IMR-90 (cell line): ENCODE measurements at regions not wholly inside any gene's neighbourhood (a gene's known extent, or its start where the extent isn't known, plus 50 kb on each side); places are given as distances from the start of the nearest gene placed in this dataset.

Experiments used
- POLR2A ChIP-seq: IDR thresholded peaks from 2 replicates; pipeline ENCODE4 v1.6.1; 2012; ENCODE audit warnings: mild to moderate bottlenecking, low read depth, low read length
- RAD21 ChIP-seq: IDR thresholded peaks from 2 replicates; pipeline ENCODE4 v1.6.1; 2012; ENCODE audit warnings: low read length, improper control_type of control experiment
- RFX5 ChIP-seq: IDR thresholded peaks from 2 replicates; pipeline ENCODE4 v1.8.0; 2012; ENCODE audit warnings: low read depth, mild to moderate bottlenecking, low read length, moderate library complexity
- TF ChIP-seq, protein P1 (sequence below): conservative IDR thresholded peaks from 2 replicates; pipeline ENCODE4 v1.5.1; 2012; ENCODE audit warnings: mild to moderate bottlenecking, low read depth, low read length, improper control_type of control experiment
- TF ChIP-seq, protein P2 (sequence below): fragments of 150-350 bp; IDR thresholded peaks from 2 replicates; pipeline ENCODE4 v1.6.1; 2017; ENCODE audit warnings: mild to moderate bottlenecking, antibody characterized with exemption, low read length, low read depth

DNA sequence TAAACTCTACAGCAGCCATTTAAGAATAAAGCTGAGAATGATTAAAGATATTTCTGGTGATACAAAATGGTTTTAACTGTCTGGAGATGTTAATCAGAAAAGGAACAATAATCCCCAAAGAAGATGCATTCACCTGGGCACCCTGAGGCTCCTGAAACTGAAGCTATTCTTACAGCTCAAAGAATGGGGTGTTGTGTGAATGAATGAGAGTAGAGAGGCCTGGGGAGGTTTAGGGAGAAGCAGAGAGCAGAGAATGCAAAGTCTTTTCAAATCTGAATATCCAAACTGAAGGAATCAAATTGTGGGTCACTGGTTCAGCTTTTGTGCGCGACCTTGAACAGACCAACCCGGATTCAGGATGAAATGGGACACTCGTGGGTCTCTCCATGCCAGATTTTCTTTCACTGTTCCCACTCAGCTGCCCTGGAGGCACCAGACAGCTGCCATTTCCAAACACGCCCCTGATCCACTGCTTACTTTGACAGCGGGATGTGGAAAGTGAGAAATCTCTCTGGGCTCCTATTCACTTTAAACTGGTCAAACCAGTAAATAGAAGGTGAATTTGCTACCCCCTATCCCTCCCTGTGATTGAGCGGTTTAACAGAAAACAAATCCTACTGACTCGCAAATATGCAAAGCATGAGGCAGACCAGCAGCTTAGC lies 485.5 kb upstream of the THBS1 start:
- TF ChIP-seq POLR2A (no peak), RFX5 (no peak), RAD21 (no peak)
- TF ChIP-seq, protein P1, sequence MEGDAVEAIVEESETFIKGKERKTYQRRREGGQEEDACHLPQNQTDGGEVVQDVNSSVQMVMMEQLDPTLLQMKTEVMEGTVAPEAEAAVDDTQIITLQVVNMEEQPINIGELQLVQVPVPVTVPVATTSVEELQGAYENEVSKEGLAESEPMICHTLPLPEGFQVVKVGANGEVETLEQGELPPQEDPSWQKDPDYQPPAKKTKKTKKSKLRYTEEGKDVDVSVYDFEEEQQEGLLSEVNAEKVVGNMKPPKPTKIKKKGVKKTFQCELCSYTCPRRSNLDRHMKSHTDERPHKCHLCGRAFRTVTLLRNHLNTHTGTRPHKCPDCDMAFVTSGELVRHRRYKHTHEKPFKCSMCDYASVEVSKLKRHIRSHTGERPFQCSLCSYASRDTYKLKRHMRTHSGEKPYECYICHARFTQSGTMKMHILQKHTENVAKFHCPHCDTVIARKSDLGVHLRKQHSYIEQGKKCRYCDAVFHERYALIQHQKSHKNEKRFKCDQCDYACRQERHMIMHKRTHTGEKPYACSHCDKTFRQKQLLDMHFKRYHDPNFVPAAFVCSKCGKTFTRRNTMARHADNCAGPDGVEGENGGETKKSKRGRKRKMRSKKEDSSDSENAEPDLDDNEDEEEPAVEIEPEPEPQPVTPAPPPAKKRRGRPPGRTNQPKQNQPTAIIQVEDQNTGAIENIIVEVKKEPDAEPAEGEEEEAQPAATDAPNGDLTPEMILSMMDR = no peak
- TF ChIP-seq, protein P2, sequence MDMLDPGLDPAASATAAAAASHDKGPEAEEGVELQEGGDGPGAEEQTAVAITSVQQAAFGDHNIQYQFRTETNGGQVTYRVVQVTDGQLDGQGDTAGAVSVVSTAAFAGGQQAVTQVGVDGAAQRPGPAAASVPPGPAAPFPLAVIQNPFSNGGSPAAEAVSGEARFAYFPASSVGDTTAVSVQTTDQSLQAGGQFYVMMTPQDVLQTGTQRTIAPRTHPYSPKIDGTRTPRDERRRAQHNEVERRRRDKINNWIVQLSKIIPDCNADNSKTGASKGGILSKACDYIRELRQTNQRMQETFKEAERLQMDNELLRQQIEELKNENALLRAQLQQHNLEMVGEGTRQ = no peak
